HepG2 (cell line): ENCODE measurements at regions not wholly inside any gene's neighbourhood (a gene's known extent, or its start where the extent isn't known, plus 50 kb on each side); places are given as distances from the start of the nearest gene placed in this dataset.
A peak's percentile ranks its signal among the peaks of the same experiment; 100 is the strongest.

Source experiments
- ATAC-seq: fragments of 200-7000 bp; cut with Tn5 transposase; 3 replicates; pipeline ENCODE4 v1.9.1; 2020; ENCODE audit warnings: mild to moderate bottlenecking, moderate library complexity
- BruUV-seq: library from RNA; stranded (reverse); fragments of 400-500 nt; replicated peaks from 2 replicates; lab custom pipeline; 2021; lab: Mats Ljungman, UMichigan
- CTCF ChIA-PET: fragments of 300-600 bp; formaldehyde crosslinking; extraction: SDS; loops from one replicate; lab custom pipeline; 2021; ENCODE audit warnings: low total read pairs, inconsistent platforms, low intra/inter-chr PET ratio; lab: Yijun Ruan, JAX
- POLR2A ChIA-PET: fragments of 350-600 bp; sonication (Branson Sonifier 250); formaldehyde crosslinking; loops from one replicate; lab custom pipeline; 2020; ENCODE audit warnings: antibody characterized with exemption, inconsistent platforms; lab: Yijun Ruan, JAX
- DNase-seq: peaks from one replicate; pipeline ENCODE4 v3.0.0-alpha.2; 2015; ENCODE audit warnings: low spot score
- FAIRE-seq: peaks from 3 replicates; lab custom pipeline; 2011; peaks lifted over from hg19 to GRCh38; lab: Jason Lieb, UNC
- H2AFZ ChIP-seq: one replicate; pipeline ENCODE4 v1.6.1; 2011; ENCODE audit warnings: low read length, inconsistent platforms
- H3K27ac ChIP-seq: fragments of 300-600 bp; 3 replicates; pipeline ENCODE4 v1.8.0; 2011; ENCODE audit warnings: mixed run types, mild to moderate bottlenecking, mixed read lengths, low read length, inconsistent platforms; ENCODE audit not compliant: insufficient read depth; ENCODE audit errors: extremely low read length
- H3K27me3 ChIP-seq, 2 experiments: fragments of 200-600 bp in 1 of 2; 2 replicates in 1 of 2; 3 replicates in 1 of 2; pipeline versions ENCODE4 v1.6.0 to v1.8.0; 2011; ENCODE audit warnings: low read length in 2 of 2, mild to moderate bottlenecking in 2 of 2, moderate library complexity in 2 of 2, inconsistent platforms in 1 of 2; ENCODE audit not compliant: insufficient read depth in 2 of 2, control insufficient read depth in 1 of 2
- H3K36me3 ChIP-seq, 2 experiments: fragments of 200-600 bp in 1 of 2; replicated peaks in 1 of 2; 2 replicates in 1 of 2; 3 replicates in 1 of 2; pipeline versions ENCODE4 v1.5.1 to v1.8.0; 2011; ENCODE audit warnings: low read length in 2 of 2, inconsistent platforms in 1 of 2; ENCODE audit not compliant: insufficient read depth in 2 of 2, control insufficient read depth in 1 of 2
- H3K4me1 ChIP-seq: 2 replicates; pipeline ENCODE4 v1.5.1; 2012; ENCODE audit warnings: low read length, inconsistent platforms; ENCODE audit not compliant: insufficient read depth
- H3K4me2 ChIP-seq: 2 replicates; pipeline ENCODE4 v1.6.0; 2011; ENCODE audit warnings: low read depth, low read length, inconsistent platforms
- H3K4me3 ChIP-seq, 3 experiments: fragments of 200-600 bp in 1 of 3; sonication (generic), shearing (Covaris generic) in 1 of 3; replicated peaks in 1 of 3; 2 replicates each; pipeline ENCODE4 v1.5.1; 2011 to 2016; ENCODE audit warnings: low read length in 3 of 3, inconsistent platforms in 2 of 3, low read depth in 2 of 3, mild to moderate bottlenecking in 2 of 3, control low read depth in 1 of 3, mixed read lengths in 1 of 3; ENCODE audit not compliant: insufficient read depth in 1 of 3
- H3K79me2 ChIP-seq: one replicate; pipeline ENCODE4 v1.6.1; 2011; ENCODE audit warnings: low read length, inconsistent platforms; ENCODE audit not compliant: insufficient read depth
- H3K9ac ChIP-seq: 2 replicates; pipeline ENCODE4 v1.6.0; 2011; ENCODE audit warnings: mild to moderate bottlenecking, low read depth, low read length, inconsistent platforms; ENCODE audit not compliant: insufficient read depth
- H3K9me3 ChIP-seq: 2 replicates; pipeline ENCODE4 v1.5.1; 2012; ENCODE audit warnings: mild to moderate bottlenecking, low read length
- H4K20me1 ChIP-seq: 2 replicates; pipeline ENCODE4 v1.6.0; 2011; ENCODE audit warnings: inconsistent platforms, mild to moderate bottlenecking, low read length, moderate library complexity; ENCODE audit not compliant: insufficient read depth
- ELK4 ChIP-seq: sonication (generic); formaldehyde crosslinking; IDR thresholded peaks from 2 replicates; pipeline ENCODE4 v1.9.0; 2021; ENCODE audit warnings: missing genetic modification reagents, borderline replicate concordance
- PHF20 ChIP-seq: sonication (generic); formaldehyde crosslinking; IDR thresholded peaks from 2 replicates; pipeline ENCODE4 v1.5.0; 2020; ENCODE audit warnings: mild to moderate bottlenecking, missing genetic modification reagents
- SAFB2 ChIP-seq: sonication (generic); formaldehyde crosslinking; IDR thresholded peaks from 2 replicates; pipeline ENCODE4 v1.5.1; 2020; ENCODE audit warnings: missing genetic modification reagents, low read depth, mild to moderate bottlenecking, borderline replicate concordance
- THAP11 ChIP-seq: IDR thresholded peaks from 2 replicates; pipeline ENCODE4 v1.6.1; 2016; ENCODE audit warnings: missing biosample characterization, missing genetic modification reagents
- ZBTB7B ChIP-seq: sonication (generic); formaldehyde crosslinking; IDR thresholded peaks from 2 replicates; pipeline ENCODE4 v1.4.0; 2020; ENCODE audit warnings: missing genetic modification reagents
- ZFAT ChIP-seq: sonication (generic); formaldehyde crosslinking; conservative IDR thresholded peaks from 2 replicates; pipeline ENCODE4 v1.8.1; 2023; ENCODE audit warnings: missing genetic modification reagents, inconsistent platforms
- ZFP62 ChIP-seq: sonication (generic); formaldehyde crosslinking; IDR thresholded peaks from 2 replicates; pipeline ENCODE4 v1.4.0; 2020; ENCODE audit warnings: missing genetic modification reagents
- ZNF225 ChIP-seq: sonication (generic); formaldehyde crosslinking; IDR thresholded peaks from 2 replicates; pipeline ENCODE4 v1.4.0; 2020; ENCODE audit warnings: mild to moderate bottlenecking, missing genetic modification reagents
- ZNF260 ChIP-seq: sonication (generic); formaldehyde crosslinking; IDR thresholded peaks from 2 replicates; pipeline ENCODE4 v1.4.0; 2020; ENCODE audit warnings: missing genetic modification reagents, low read depth, mild to moderate bottlenecking, borderline replicate concordance
- ZNF292 ChIP-seq: sonication (generic); formaldehyde crosslinking; IDR thresholded peaks from 2 replicates; pipeline ENCODE4 v1.8.1; 2022; ENCODE audit warnings: mild to moderate bottlenecking, low read depth, missing genetic modification reagents, borderline replicate concordance
- ZNF430 ChIP-seq: sonication (generic); formaldehyde crosslinking; IDR thresholded peaks from 2 replicates; pipeline ENCODE4 v1.9.0; 2021; ENCODE audit warnings: mild to moderate bottlenecking, missing genetic modification reagents
- ZNF567 ChIP-seq: sonication (generic); formaldehyde crosslinking; IDR thresholded peaks from 2 replicates; pipeline ENCODE4 v1.8.1; 2023; ENCODE audit warnings: mild to moderate bottlenecking, missing genetic modification reagents, borderline replicate concordance
- ZNF574 ChIP-seq: sonication (generic); formaldehyde crosslinking; IDR thresholded peaks from 2 replicates; pipeline ENCODE4 v1.4.0; 2020; ENCODE audit warnings: missing genetic modification reagents
- ZNF597 ChIP-seq: sonication (generic); formaldehyde crosslinking; IDR thresholded peaks from 2 replicates; pipeline ENCODE4 v1.5.0; 2020; ENCODE audit warnings: missing genetic modification reagents
- ZNF703 ChIP-seq: sonication (generic); formaldehyde crosslinking; IDR thresholded peaks from 2 replicates; pipeline ENCODE4 v1.5.1; 2020; ENCODE audit warnings: missing genetic modification reagents, mild to moderate bottlenecking, moderate library complexity, borderline replicate concordance
- ZSCAN20 ChIP-seq: sonication (generic); formaldehyde crosslinking; IDR thresholded peaks from 2 replicates; pipeline ENCODE4 v1.4.0; 2020; ENCODE audit warnings: missing genetic modification reagents, mild to moderate bottlenecking, borderline replicate concordance
- ZSCAN25 ChIP-seq: sonication (generic); formaldehyde crosslinking; IDR thresholded peaks from 2 replicates; pipeline ENCODE4 v1.8.0; 2022; ENCODE audit warnings: mild to moderate bottlenecking, missing genetic modification reagents
- WGBS: methylation state at CpG from one replicate; pipeline ENCODE4 v1.1.6; 2017; ENCODE audit warnings: low lambda C conversion rate; 5-methylcytosine and 5-hydroxymethylcytosine counted together
- in situ Hi-C: cut with HindIII; loops from 2 replicates; pipeline ENCODE4 v1.10.0; 2017; ENCODE audit warnings: low pct_unique_long_range_greater_than_20kb; ENCODE audit not compliant: extremely low pct_ligation_motif_present
- intact Hi-C: fragments of 100-400 bp; cut with micrococcal nuclease; formaldehyde crosslinking; loops from one replicate; pipeline ENCODE4 v1.10.0; 2022; ENCODE audit not compliant: unreplicated experiment
- TF ChIP-seq, protein P1 (sequence below): sonication (generic); formaldehyde crosslinking; IDR thresholded peaks from 2 replicates; pipeline ENCODE4 v1.4.0; 2020; ENCODE audit warnings: missing genetic modification reagents
- TF ChIP-seq, protein P2 (sequence below): sonication (generic); formaldehyde crosslinking; conservative IDR thresholded peaks from 2 replicates; pipeline ENCODE4 v1.5.0; 2020; ENCODE audit warnings: missing genetic modification reagents

- ChIA-PET POLR2A (no interaction called here), CTCF (no interaction called here)
- WGBS, result 9% methylated on average over 9 of the region's 9 CpGs
- no peaks in the 10 kb centered on the region for H3K36me3 ChIP-seq
- H3K4me3 ChIP-seq, result no peak overlapping the region
- no peaks in the 10 kb centered on the region for H4K20me1 ChIP-seq
- peaks cover 6% of the 10 kb centered on the region for H3K9me3 ChIP-seq
- BruUV-seq, result no TSS peak
- H3K27me3 ChIP-seq, result peaks cover 3 to 19% of the 10 kb centered on the region in 2 experiments; a peak in 3 of 5 replicates
- no peaks in the 10 kb centered on the region for H3K79me2 ChIP-seq
- ATAC-seq, result peak; percentile 31; the same call in 1 of the 3 replicates
- H3K4me1 ChIP-seq, result no peaks in the 10 kb centered on the region
- H3K9ac ChIP-seq, result no peak overlapping the region
- FAIRE-seq, result no peak
- DNase-seq, result no peak
- no peak overlapping the region for H3K27ac ChIP-seq
- intact Hi-C loops (no loop called here), in situ Hi-C loops (no loop called here)
- H3K4me2 ChIP-seq, result no peak overlapping the region
- H2AFZ ChIP-seq, result no peak overlapping the region
- TF ChIP-seq ZSCAN25 (no peak), ELK4 (CRISPR knock-in tag) (no peak), ZNF597 (CRISPR knock-in tag) (no peak), ZNF703 (no peak), ZSCAN20 (CRISPR knock-in tag) (no peak), ZNF430 (no peak), PHF20 (CRISPR knock-in tag) (no peak), ZNF567 (CRISPR knock-in tag) (no peak), ZNF260 (CRISPR knock-in tag) (no peak), ZNF225 (CRISPR knock-in tag) (no peak), ZBTB7B (CRISPR knock-in tag) (no peak), THAP11 (CRISPR knock-in tag) (no peak), ZFP62 (CRISPR knock-in tag) (no peak), ZNF292 (CRISPR knock-in tag) (no peak), SAFB2 (CRISPR knock-in tag) (no peak), ZFAT (CRISPR knock-in tag) (no peak), ZNF574 (CRISPR knock-in tag) (no peak)
- TF ChIP-seq, protein P1, sequence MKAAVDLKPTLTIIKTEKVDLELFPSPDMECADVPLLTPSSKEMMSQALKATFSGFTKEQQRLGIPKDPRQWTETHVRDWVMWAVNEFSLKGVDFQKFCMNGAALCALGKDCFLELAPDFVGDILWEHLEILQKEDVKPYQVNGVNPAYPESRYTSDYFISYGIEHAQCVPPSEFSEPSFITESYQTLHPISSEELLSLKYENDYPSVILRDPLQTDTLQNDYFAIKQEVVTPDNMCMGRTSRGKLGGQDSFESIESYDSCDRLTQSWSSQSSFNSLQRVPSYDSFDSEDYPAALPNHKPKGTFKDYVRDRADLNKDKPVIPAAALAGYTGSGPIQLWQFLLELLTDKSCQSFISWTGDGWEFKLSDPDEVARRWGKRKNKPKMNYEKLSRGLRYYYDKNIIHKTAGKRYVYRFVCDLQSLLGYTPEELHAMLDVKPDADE (CRISPR knock-in tag), result no peak
- TF ChIP-seq, protein P2, sequence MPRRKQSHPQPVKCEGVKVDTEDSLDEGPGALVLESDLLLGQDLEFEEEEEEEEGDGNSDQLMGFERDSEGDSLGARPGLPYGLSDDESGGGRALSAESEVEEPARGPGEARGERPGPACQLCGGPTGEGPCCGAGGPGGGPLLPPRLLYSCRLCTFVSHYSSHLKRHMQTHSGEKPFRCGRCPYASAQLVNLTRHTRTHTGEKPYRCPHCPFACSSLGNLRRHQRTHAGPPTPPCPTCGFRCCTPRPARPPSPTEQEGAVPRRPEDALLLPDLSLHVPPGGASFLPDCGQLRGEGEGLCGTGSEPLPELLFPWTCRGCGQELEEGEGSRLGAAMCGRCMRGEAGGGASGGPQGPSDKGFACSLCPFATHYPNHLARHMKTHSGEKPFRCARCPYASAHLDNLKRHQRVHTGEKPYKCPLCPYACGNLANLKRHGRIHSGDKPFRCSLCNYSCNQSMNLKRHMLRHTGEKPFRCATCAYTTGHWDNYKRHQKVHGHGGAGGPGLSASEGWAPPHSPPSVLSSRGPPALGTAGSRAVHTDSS (CRISPR knock-in tag), result no peak
Measured at GRCh38 chr16:9681508-9681907, 500.7 kb downstream of the GRIN2A start.
